ENCODE measurements at regions not wholly inside any gene's neighbourhood (a gene's known extent, or its start where the extent isn't known, plus 50 kb on each side); places are given as distances from the start of the nearest gene placed in this dataset.

- intact Hi-C loops (cut with DNase I) = no loop called here
Measured at GRCh38 chr10:3554121-3554522, 230.9 kb downstream of the KLF6 start.

DNA sequence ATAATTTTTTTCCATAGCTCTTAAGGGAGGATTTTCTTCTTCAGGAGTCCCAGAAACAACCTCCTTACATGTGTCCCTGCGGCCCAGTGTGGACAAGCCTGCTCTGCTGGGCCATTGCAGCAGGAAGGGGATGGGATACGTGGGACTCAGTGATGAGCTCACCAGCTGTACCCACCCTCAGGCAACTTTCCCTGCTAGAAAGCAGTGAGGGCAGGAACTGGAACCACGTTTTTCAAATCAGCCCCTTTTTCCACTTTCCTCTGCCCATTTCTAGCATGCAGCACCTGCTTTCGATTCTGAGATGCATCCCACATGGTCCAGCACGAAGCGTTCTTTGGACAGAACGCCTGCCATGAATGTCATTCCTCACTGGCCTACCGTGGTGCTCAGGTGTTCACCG, 232.7 kb downstream of the KLF6 start:
- Histone ChIP-seq H3K27me3 (no peaks in the 10 kb centered on the region), H3K4me1 (peaks cover 0 to 7% (median 0%) of the 10 kb centered on the region in 12 donors), H3K36me3 (no peaks in the 10 kb centered on the region), H3K27ac (no peak overlapping the region), H3K9me3 (peaks cover 0 to 10% (median 0%) of the 10 kb centered on the region in 12 donors), H3K4me3 (no peak overlapping the region)
- ATAC-seq (no peak), DNase-seq (no peak)
- WGBS, 4 donors = 88 to 94% (median 91%) methylated on average over 9 of the region's 9 CpGs
- intact Hi-C loops (cut with DNase I) = no loop called here
- TF ChIP-seq POLR2A (IDR thresholded peaks at IDR 0.05) = no peak
- TF ChIP-seq CTCF (IDR thresholded peaks at IDR 0.05) = no peak

More at GRCh38 chr10:3554121-3554522, 230.9 kb downstream of the KLF6 start:
- Histone ChIP-seq H3K4me1 (peaks cover 0 to 4% (median 0%) of the 10 kb centered on the region in 12 donors), H3K9me3 (no peaks in the 10 kb centered on the region), H3K27me3 (no peaks in the 10 kb centered on the region), H3K4me3 (peak overlapping the region in 1 of 12 donors; percentile 19), H3K36me3 (no peaks in the 10 kb centered on the region), H3K27ac (no peak overlapping the region)
- DNase-seq (no peak), ATAC-seq (no peak)
- TF ChIP-seq POLR2A (IDR thresholded peaks at IDR 0.05) (no peak), CTCF (IDR thresholded peaks at IDR 0.05) (no peak)
- 61 to 95% (median 80%) methylated on average over 10 of the region's 10 CpGs for WGBS, 4 donors

DNA sequence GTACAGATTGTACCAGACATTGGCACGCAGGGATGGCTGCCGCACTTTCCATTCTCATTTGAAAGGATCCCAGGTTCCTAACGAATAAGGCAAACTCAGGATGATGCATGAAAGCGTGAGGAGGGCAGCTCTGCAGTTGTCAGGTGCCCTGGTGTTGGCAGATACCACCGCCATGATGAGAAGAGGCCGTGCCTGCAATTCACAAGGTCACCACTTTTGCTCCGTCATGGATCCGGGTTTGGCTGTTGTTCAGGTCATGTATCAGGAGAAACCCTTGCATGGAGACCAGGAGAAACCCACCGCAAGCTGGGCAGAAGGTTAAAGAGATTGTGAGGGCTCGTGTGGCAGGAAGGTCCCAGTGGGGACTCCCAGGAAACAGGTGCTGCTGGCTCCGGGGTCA, 233.2 kb downstream of the KLF6 start:
- H3K9me3 ChIP-seq = peaks cover 0 to 10% (median 0%) of the 10 kb centered on the region in 12 donors
- H3K4me1 ChIP-seq = peaks cover 0 to 7% (median 0%) of the 10 kb centered on the region in 12 donors
- no peaks in the 10 kb centered on the region for H3K36me3 ChIP-seq
- WGBS, 4 donors = 85 to 92% (median 86%) methylated on average over 11 of the region's 11 CpGs
- no peak overlapping the region for H3K4me3 ChIP-seq
- no peaks in the 10 kb centered on the region for H3K27me3 ChIP-seq
- ATAC-seq (no peak), DNase-seq (no peak)
- H3K27ac ChIP-seq = no peak overlapping the region
- intact Hi-C loops (cut with DNase I) = no loop called here
- no peak for TF ChIP-seq CTCF (IDR thresholded peaks at IDR 0.05)
- TF ChIP-seq POLR2A (IDR thresholded peaks at IDR 0.05) = no peak

- DNase-seq (no peak), ATAC-seq (no peak)
- 75 to 90% (median 86%) methylated on average over 4 of the region's 4 CpGs for WGBS, 4 donors
- no peak for TF ChIP-seq CTCF (IDR thresholded peaks at IDR 0.05)
- TF ChIP-seq POLR2A (IDR thresholded peaks at IDR 0.05) = no peak
- no peaks in the 10 kb centered on the region for H3K36me3 ChIP-seq
- H3K27ac ChIP-seq = peak overlapping the region in 1 of 12 donors; percentile 8
- intact Hi-C loops (cut with DNase I) = no loop called here
- peaks cover 0 to 13% (median 0%) of the 10 kb centered on the region in 12 donors for H3K9me3 ChIP-seq
- no peaks in the 10 kb centered on the region for H3K27me3 ChIP-seq
- H3K4me1 ChIP-seq = peaks cover 0 to 7% (median 0%) of the 10 kb centered on the region in 12 donors
- H3K4me3 ChIP-seq = no peak overlapping the region
Measured at GRCh38 chr10:3549118-3549517, 235.9 kb downstream of the KLF6 start.

Data from heart left ventricle (tissue), 16 donors.